Spleen (tissue), 11 donors: ENCODE measurements at regions not wholly inside any gene's neighbourhood (a gene's known extent, or its start where the extent isn't known, plus 50 kb on each side); places are given as distances from the start of the nearest gene placed in this dataset.

ENCODE experiments used
- DNase-seq: peaks from one replicate; pipeline ENCODE4 v3.0.0-alpha.2; 2020
- H3K27ac ChIP-seq, 8 donors: fragments of 200-600 bp; sonication (generic) in 7 of 8; 1 replicate in 4 of 8; 2 replicates in 4 of 8; pipeline versions ENCODE4 v1.5.0 to v1.8.0; 2016 to 2021; ENCODE audit warnings: inconsistent platforms in 4 of 8, mild to moderate bottlenecking in 4 of 8, moderate library complexity in 1 of 8
- H3K27me3 ChIP-seq, 7 donors: fragments of 200-600 bp; sonication (generic) in 6 of 7; replicated peaks in 1 of 7; 1 replicate in 4 of 7; 2 replicates in 3 of 7; pipeline versions ENCODE4 v1.5.0 to v1.8.0; 2016 to 2021; ENCODE audit warnings: inconsistent platforms in 3 of 7, mild to moderate bottlenecking in 1 of 7
- H3K36me3 ChIP-seq, 6 donors: fragments of 200-600 bp; sonication (generic) in 5 of 6; 1 replicate in 4 of 6; 2 replicates in 2 of 6; pipeline versions ENCODE4 v1.5.0 to v1.8.0; 2016 to 2021; ENCODE audit warnings: inconsistent platforms in 2 of 6
- H3K4me1 ChIP-seq, 6 donors: fragments of 200-600 bp; sonication (generic) in 5 of 6; 1 replicate in 3 of 6; 2 replicates in 3 of 6; pipeline versions ENCODE4 v1.5.0 to v1.8.0; 2016 to 2021; ENCODE audit warnings: inconsistent platforms in 3 of 6
- H3K4me3 ChIP-seq, 8 donors: fragments of 200-600 bp; sonication (generic) in 7 of 8; 1 replicate in 4 of 8; 2 replicates in 4 of 8; pipeline versions ENCODE4 v1.5.0 to v1.8.0; 2016 to 2021; ENCODE audit warnings: inconsistent platforms in 4 of 8, mild to moderate bottlenecking in 4 of 8, moderate library complexity in 2 of 8
- H3K9me3 ChIP-seq, 8 donors: fragments of 200-600 bp; sonication (generic) in 7 of 8; 1 replicate in 4 of 8; 2 replicates in 4 of 8; pipeline versions ENCODE4 v1.5.0 to v1.8.0; 2016 to 2021; ENCODE audit warnings: inconsistent platforms in 4 of 8
- POLR2A ChIP-seq, 3 donors: fragments of 450-650 bp; IDR thresholded peaks; one replicate each; pipeline ENCODE4 v1.5.1; 2017; ENCODE audit warnings: antibody characterized with exemption in 3 of 3, mild to moderate bottlenecking in 1 of 3
- POLR2AphosphoS5 ChIP-seq, 3 donors: sonication (generic); formaldehyde crosslinking; IDR thresholded peaks; one replicate each; pipeline ENCODE4 v1.5.1; 2017; ENCODE audit warnings: antibody characterized with exemption in 3 of 3
- WGBS, 5 donors: extraction: QIAGEN DNeasy Blood & Tissue Kit in 3 of 5; methylation state at CpG; one replicate each; pipeline versions ENCODE4 v1.1.5 to v1.1.7; 2013 to 2018; 5-methylcytosine and 5-hydroxymethylcytosine counted together
- intact Hi-C: fragments of 100-400 bp; cut with DNase I; formaldehyde crosslinking; loops from one replicate; pipeline ENCODE4 v1.15.0; 2023; ENCODE audit warnings: low total_unique reads
- TF ChIP-seq, protein P1 (sequence below), 11 experiments: fragments of 200-600 bp in 7 of 11; fragments of 450-650 bp in 4 of 11; sonication (generic) in 4 of 11; IDR thresholded peaks in 8 of 11; conservative IDR thresholded peaks in 3 of 11; 1 replicate in 7 of 11; 2 replicates in 4 of 11; pipeline versions ENCODE4 v1.4.0 to v1.8.0; 2016 to 2021; ENCODE audit warnings: antibody characterized with exemption in 11 of 11, inconsistent platforms in 4 of 11, mild to moderate bottlenecking in 1 of 11
- donor health status: healthy with polysubstance abuse.
- donor health status: DM: no; HTN: no; CAD: no; lungs with moderate emphysema.
- donor health status: DM: no; HTN: no; CAD: no.
- donor health status: Bipolar disorder and iron deficiency.
- donor health status: healthy.
- donor health status: DM: no; HTN: no; CAD: no.
- donor health status: DM: yes; HTN: yes; CAD: no.

DNA sequence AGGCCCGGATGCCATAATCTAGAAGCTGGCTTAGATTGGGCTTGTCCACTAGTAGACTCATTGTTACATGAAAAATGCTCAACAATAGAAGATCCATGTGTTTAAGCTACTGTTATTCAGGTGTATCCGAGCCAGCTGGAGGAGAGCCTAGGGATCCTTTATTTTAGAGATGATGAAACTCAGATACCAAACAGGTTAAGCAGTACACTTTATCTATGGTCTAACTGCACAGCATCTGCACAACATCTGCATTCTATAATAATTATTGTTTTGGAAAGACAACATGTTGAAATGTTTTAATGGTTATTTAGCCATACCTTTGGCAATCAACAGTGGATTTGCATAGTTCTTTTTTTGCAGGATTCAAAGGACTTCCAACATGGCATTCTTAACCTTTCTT is 134.1 kb downstream of the RFPL4B start:
- WGBS, 5 donors = 67 to 89% (median 85%) methylated on average over 2 of the region's 2 CpGs
- Histone ChIP-seq H3K4me3 (no peak overlapping the region), H3K9me3 (no peaks in the 10 kb centered on the region), H3K27me3 (no peaks in the 10 kb centered on the region), H3K36me3 (no peaks in the 10 kb centered on the region), H3K4me1 (no peaks in the 10 kb centered on the region), H3K27ac (no peak overlapping the region)
- no peak for TF ChIP-seq POLR2AphosphoS5 (IDR thresholded peaks at IDR 0.05)
- TF ChIP-seq, protein P1, sequence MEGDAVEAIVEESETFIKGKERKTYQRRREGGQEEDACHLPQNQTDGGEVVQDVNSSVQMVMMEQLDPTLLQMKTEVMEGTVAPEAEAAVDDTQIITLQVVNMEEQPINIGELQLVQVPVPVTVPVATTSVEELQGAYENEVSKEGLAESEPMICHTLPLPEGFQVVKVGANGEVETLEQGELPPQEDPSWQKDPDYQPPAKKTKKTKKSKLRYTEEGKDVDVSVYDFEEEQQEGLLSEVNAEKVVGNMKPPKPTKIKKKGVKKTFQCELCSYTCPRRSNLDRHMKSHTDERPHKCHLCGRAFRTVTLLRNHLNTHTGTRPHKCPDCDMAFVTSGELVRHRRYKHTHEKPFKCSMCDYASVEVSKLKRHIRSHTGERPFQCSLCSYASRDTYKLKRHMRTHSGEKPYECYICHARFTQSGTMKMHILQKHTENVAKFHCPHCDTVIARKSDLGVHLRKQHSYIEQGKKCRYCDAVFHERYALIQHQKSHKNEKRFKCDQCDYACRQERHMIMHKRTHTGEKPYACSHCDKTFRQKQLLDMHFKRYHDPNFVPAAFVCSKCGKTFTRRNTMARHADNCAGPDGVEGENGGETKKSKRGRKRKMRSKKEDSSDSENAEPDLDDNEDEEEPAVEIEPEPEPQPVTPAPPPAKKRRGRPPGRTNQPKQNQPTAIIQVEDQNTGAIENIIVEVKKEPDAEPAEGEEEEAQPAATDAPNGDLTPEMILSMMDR (IDR thresholded peaks at IDR 0.05 in 8 of 11, conservative IDR thresholded peaks at IDR 0.05 in 3 of 11) = no peak
- DNase-seq = no peak
- intact Hi-C loops = no loop called here

GRCh38 chr6:112482373-112482772 is 135.2 kb downstream of the RFPL4B start:
- Histone ChIP-seq H3K4me3 (no peak overlapping the region), H3K4me1 (no peaks in the 10 kb centered on the region), H3K27me3 (no peaks in the 10 kb centered on the region), H3K27ac (no peak overlapping the region), H3K9me3 (no peaks in the 10 kb centered on the region), H3K36me3 (no peaks in the 10 kb centered on the region)
- DNase-seq = no peak
- intact Hi-C loops = no loop called here
- no peak for TF ChIP-seq POLR2AphosphoS5 (IDR thresholded peaks at IDR 0.05)
- TF ChIP-seq POLR2A (IDR thresholded peaks at IDR 0.05) = no peak
- TF ChIP-seq, protein P1 (IDR thresholded peaks at IDR 0.05 in 8 of 11, conservative IDR thresholded peaks at IDR 0.05 in 3 of 11) = no peak
- 84 to 96% (median 90%) methylated on average over 2 of the region's 2 CpGs for WGBS, 5 donors

GRCh38 chr6:112485120-112485826 is 138.1 kb downstream of the RFPL4B start:
- H3K4me3 ChIP-seq = no peak overlapping the region
- intact Hi-C loops = no loop called here
- H3K27ac ChIP-seq = no peak overlapping the region
- H3K4me1 ChIP-seq = no peaks in the 10 kb centered on the region
- no peaks in the 10 kb centered on the region for H3K9me3 ChIP-seq
- no peaks in the 10 kb centered on the region for H3K36me3 ChIP-seq
- WGBS, 5 donors = 56 to 75% (median 63%) methylated on average over 3 of the region's 3 CpGs
- DNase-seq = no peak
- TF ChIP-seq, protein P1 (IDR thresholded peaks at IDR 0.05 in 8 of 11, conservative IDR thresholded peaks at IDR 0.05 in 3 of 11) = no peak
- TF ChIP-seq POLR2A (IDR thresholded peaks at IDR 0.05) = no peak
- no peak for TF ChIP-seq POLR2AphosphoS5 (IDR thresholded peaks at IDR 0.05)
- no peaks in the 10 kb centered on the region for H3K27me3 ChIP-seq

GRCh38 chr6:112485827-112486212 is 138.7 kb downstream of the RFPL4B start:
- intact Hi-C loops = no loop called here
- no peak for TF ChIP-seq POLR2A (IDR thresholded peaks at IDR 0.05)
- Histone ChIP-seq H3K27me3 (no peaks in the 10 kb centered on the region), H3K4me1 (no peaks in the 10 kb centered on the region), H3K27ac (no peak overlapping the region), H3K9me3 (no peaks in the 10 kb centered on the region), H3K36me3 (no peaks in the 10 kb centered on the region), H3K4me3 (no peak overlapping the region)
- no peak for DNase-seq
- 57 to 84% (median 64%) methylated on average over 1 of the region's 1 CpG for WGBS, 5 donors

DNA sequence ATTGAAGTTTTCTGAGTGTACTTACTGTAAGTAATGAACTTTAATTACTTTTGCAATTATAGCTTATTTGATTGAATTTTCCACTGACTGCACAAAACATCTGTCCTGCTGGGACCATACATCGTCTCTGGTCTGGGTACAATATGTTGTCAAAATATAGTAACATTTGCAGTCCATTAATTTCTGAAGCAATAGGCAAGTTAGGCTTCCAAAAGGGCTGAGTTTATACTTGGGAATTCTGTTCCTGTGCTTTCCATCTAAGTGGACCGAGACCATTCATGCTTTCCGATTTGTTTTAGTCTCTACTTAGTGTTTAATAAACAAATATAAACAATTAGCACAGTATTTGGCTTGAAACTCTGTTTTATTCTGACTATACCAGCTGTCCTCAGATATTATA is 139.3 kb downstream of the RFPL4B start:
- intact Hi-C loops = no loop called here
- no peaks in the 10 kb centered on the region for H3K27me3 ChIP-seq
- no peaks in the 10 kb centered on the region for H3K36me3 ChIP-seq
- no peaks in the 10 kb centered on the region for H3K4me1 ChIP-seq
- H3K27ac ChIP-seq = no peak overlapping the region
- TF ChIP-seq POLR2A (IDR thresholded peaks at IDR 0.05) (no peak), POLR2AphosphoS5 (IDR thresholded peaks at IDR 0.05) (no peak)
- TF ChIP-seq, protein P1 (IDR thresholded peaks at IDR 0.05 in 8 of 11, conservative IDR thresholded peaks at IDR 0.05 in 3 of 11) = no peak
- H3K4me3 ChIP-seq = no peak overlapping the region
- 84 to 89% (median 85%) methylated on average over 3 of the region's 3 CpGs for WGBS, 5 donors
- no peaks in the 10 kb centered on the region for H3K9me3 ChIP-seq
- no peak for DNase-seq
